Heart left ventricle (tissue), 16 donors: ENCODE measurements at regions not wholly inside any gene's neighbourhood (a gene's known extent, or its start where the extent isn't known, plus 50 kb on each side); places are given as distances from the start of the nearest gene placed in this dataset.

Experiments used
- ATAC-seq, 4 donors: fragments of 200-7000 bp; cut with Tn5 transposase; one replicate each; pipeline ENCODE4 v1.9.1; 2020 to 2022; ENCODE audit warnings: moderate library complexity in 4 of 4, mild to moderate bottlenecking in 3 of 4, moderate number of reproducible peaks in 1 of 4
- DNase-seq, 5 donors: peaks; one replicate each; pipeline ENCODE4 v3.0.0-alpha.2; 2020
- H3K27ac ChIP-seq, 12 donors: fragments of 200-600 bp; sonication (generic) in 4 of 12; one replicate each; pipeline versions ENCODE4 v1.5.0 to v1.8.0; 2016 to 2022; ENCODE audit warnings: mild to moderate bottlenecking in 2 of 12
- H3K27me3 ChIP-seq, 9 donors: fragments of 200-600 bp; sonication (generic) in 2 of 9; one replicate each; pipeline versions ENCODE4 v1.5.1 to v1.8.0; 2016 to 2022; ENCODE audit warnings: mild to moderate bottlenecking in 3 of 9
- H3K36me3 ChIP-seq, 9 donors: fragments of 200-600 bp; sonication (generic) in 2 of 9; one replicate each; pipeline versions ENCODE4 v1.5.0 to v1.8.0; 2018 to 2022; ENCODE audit warnings: mild to moderate bottlenecking in 2 of 9
- H3K4me1 ChIP-seq, 12 donors: fragments of 200-600 bp; sonication (generic) in 4 of 12; one replicate each; pipeline versions ENCODE4 v1.5.0 to v1.8.0; 2016 to 2022; ENCODE audit warnings: mild to moderate bottlenecking in 3 of 12
- H3K4me3 ChIP-seq, 12 donors: fragments of 200-600 bp; sonication (generic) in 4 of 12; one replicate each; pipeline versions ENCODE4 v1.5.0 to v1.8.0; 2017 to 2022; ENCODE audit warnings: mild to moderate bottlenecking in 9 of 12, moderate library complexity in 4 of 12
- H3K9me3 ChIP-seq, 12 donors: fragments of 200-600 bp; sonication (generic) in 4 of 12; one replicate each; pipeline versions ENCODE4 v1.5.0 to v1.8.0; 2016 to 2022; ENCODE audit warnings: mild to moderate bottlenecking in 1 of 12
- POLR2A ChIP-seq, 2 donors: fragments of 450-650 bp; IDR thresholded peaks; one replicate each; pipeline ENCODE4 v1.6.1; 2017; ENCODE audit warnings: antibody characterized with exemption in 2 of 2, mild to moderate bottlenecking in 2 of 2, moderate library complexity in 2 of 2
- WGBS, 4 donors: extraction: QIAGEN DNeasy Blood & Tissue Kit in 2 of 4; methylation state at CpG; one replicate each; pipeline versions ENCODE4 v1.1.5 to v1.1.7; 2013 to 2018; 5-methylcytosine and 5-hydroxymethylcytosine counted together
- intact Hi-C, 10 donors: fragments of 100-400 bp; cut with DNase I; formaldehyde crosslinking; loops; one replicate each; pipeline versions ENCODE4 v1.11.1 to v1.14.2; 2022
- TF ChIP-seq, protein P1 (sequence below), 12 donors: fragments of 200-600 bp; sonication (generic) in 4 of 12; IDR thresholded peaks; one replicate each; pipeline versions ENCODE4 v1.5.0 to v1.8.0; 2018 to 2022; ENCODE audit warnings: antibody characterized with exemption in 12 of 12, mild to moderate bottlenecking in 5 of 12
- donor health status: ischemic (EF 13 %, LVEDD 7.1; RV severe dilation, severe dysfunction).
- donor health status: healthy with polysubstance abuse.
- donor health status: DM: no; HTN: yes; CAD: no.
- donor health status: DM: no; HTN: no; CAD: no.
- donor health status: ischemic (EF 25% LVEDD 6.9; RV normal size, moderate dysfunction).
- donor health status: ischemic (EF 25% LVEDD 5.7; RV mildly dilated, moderate dysfunction).
- donor health status: healthy.
- donor health status: DM: yes; HTN: yes; CAD: no.
- donor health status: ischemic (EF 35%, LVEDD 5.7; RV mildly dilated, moderate dysfunction).
- donor health status: nonischemic (EF 11% LVEDD 7.7; RV severe dilation, severe dysfunction).
- donor health status: DM: yes; HTN: yes; CAD: no.
- donor health status: PGD.
- donor health status: ischemic (EF 29% LVEDD 5.4; RV normal size, mild dysfunction).
- donor health status: nonischemic (EF 23%, LVEDD 6.1; RV moderate dilation, normal function).

DNA sequence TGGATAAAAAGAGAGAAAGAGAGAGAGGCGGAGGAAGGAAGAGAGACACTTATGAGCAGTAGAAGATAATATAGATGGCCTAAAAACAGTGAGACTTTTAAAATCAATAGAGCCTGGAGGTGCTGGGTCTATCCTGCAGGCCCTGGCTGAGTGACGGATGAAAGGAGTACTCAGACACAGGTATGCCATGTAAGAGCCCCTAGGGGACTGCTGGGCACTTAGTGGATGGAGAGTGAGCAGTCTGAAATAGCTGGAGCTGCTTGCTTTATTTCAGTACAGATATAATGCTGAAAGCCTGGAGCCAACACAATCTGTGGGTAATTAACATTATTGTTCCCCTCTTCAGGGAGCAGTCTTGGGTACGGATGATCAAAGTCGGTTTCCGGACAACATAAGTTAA is 578.6 kb downstream of the SPOCK3 start:
- DNase-seq (no peak), ATAC-seq (no peak)
- Histone ChIP-seq H3K27ac (no peak overlapping the region), H3K4me3 (no peak overlapping the region), H3K36me3 (no peaks in the 10 kb centered on the region), H3K9me3 (peaks cover 0 to 3% (median 0%) of the 10 kb centered on the region in 12 donors), H3K27me3 (no peaks in the 10 kb centered on the region), H3K4me1 (no peaks in the 10 kb centered on the region)
- TF ChIP-seq POLR2A (IDR thresholded peaks at IDR 0.05), result no peak
- TF ChIP-seq, protein P1, sequence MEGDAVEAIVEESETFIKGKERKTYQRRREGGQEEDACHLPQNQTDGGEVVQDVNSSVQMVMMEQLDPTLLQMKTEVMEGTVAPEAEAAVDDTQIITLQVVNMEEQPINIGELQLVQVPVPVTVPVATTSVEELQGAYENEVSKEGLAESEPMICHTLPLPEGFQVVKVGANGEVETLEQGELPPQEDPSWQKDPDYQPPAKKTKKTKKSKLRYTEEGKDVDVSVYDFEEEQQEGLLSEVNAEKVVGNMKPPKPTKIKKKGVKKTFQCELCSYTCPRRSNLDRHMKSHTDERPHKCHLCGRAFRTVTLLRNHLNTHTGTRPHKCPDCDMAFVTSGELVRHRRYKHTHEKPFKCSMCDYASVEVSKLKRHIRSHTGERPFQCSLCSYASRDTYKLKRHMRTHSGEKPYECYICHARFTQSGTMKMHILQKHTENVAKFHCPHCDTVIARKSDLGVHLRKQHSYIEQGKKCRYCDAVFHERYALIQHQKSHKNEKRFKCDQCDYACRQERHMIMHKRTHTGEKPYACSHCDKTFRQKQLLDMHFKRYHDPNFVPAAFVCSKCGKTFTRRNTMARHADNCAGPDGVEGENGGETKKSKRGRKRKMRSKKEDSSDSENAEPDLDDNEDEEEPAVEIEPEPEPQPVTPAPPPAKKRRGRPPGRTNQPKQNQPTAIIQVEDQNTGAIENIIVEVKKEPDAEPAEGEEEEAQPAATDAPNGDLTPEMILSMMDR (IDR thresholded peaks at IDR 0.05), result no peak
- intact Hi-C loops, result no loop called here
- 88 to 90% (median 88%) methylated on average over 5 of the region's 5 CpGs for WGBS, 4 donors

DNA sequence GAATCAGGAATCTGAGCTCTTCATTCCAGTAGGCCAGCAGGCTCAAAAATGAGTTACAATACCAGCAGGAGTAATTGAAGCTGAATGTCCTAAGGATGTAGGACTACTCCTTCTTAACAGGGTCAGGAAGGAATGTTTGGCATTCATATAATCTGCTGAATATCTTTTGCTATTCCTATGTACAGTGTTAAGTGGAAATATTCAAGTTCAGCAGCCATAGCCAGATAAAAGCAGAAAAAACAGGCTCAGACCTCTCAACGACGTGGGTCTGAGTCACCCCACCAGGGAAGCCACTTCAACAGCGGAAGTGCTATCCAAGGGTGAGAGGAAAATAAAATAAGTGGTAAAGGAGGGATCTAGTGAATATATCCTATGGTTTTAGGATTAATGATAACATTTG is 577.0 kb downstream of the SPOCK3 start:
- intact Hi-C loops, result no loop called here
- WGBS, 4 donors, result 19 to 27% (median 22%) methylated on average over 3 of the region's 3 CpGs
- ATAC-seq (no peak), DNase-seq (no peak)
- Histone ChIP-seq H3K27me3 (no peaks in the 10 kb centered on the region), H3K4me1 (no peaks in the 10 kb centered on the region), H3K27ac (no peak overlapping the region), H3K9me3 (peaks cover 0 to 3% (median 0%) of the 10 kb centered on the region in 12 donors), H3K4me3 (no peak overlapping the region), H3K36me3 (no peaks in the 10 kb centered on the region)
- TF ChIP-seq POLR2A (IDR thresholded peaks at IDR 0.05), result no peak
- TF ChIP-seq, protein P1 (IDR thresholded peaks at IDR 0.05), result no peak

DNA sequence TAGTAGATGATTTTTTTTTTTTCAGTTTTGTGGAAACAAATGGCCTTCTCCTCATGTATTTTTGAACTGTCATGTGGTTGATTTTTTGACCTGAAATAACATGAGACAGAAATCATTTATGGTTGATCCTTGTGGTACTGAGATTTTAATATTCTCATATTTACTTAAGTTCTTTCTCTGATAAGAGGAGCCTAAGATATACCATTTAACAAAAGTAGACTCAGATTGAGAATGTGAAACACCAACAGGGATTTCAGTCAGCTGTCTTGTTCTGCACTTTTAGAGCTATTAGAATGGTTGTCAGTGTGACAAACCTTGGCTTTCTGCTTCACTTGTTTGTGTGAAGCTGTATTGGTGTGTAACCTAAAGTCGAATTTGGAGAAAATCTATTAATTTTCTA is 575.7 kb downstream of the SPOCK3 start:
- 46 to 66% (median 56%) methylated on average over 1 of the region's 1 CpG for WGBS, 4 donors
- peaks cover 0 to 3% (median 0%) of the 10 kb centered on the region in 12 donors for H3K9me3 ChIP-seq
- no peaks in the 10 kb centered on the region for H3K27me3 ChIP-seq
- TF ChIP-seq, protein P1 (IDR thresholded peaks at IDR 0.05), result no peak
- no peak for TF ChIP-seq POLR2A (IDR thresholded peaks at IDR 0.05)
- H3K36me3 ChIP-seq, result no peaks in the 10 kb centered on the region
- ATAC-seq (no peak), DNase-seq (no peak)
- no peak overlapping the region for H3K27ac ChIP-seq
- H3K4me1 ChIP-seq, result no peaks in the 10 kb centered on the region
- no peak overlapping the region for H3K4me3 ChIP-seq
- intact Hi-C loops, result no loop called here

DNA sequence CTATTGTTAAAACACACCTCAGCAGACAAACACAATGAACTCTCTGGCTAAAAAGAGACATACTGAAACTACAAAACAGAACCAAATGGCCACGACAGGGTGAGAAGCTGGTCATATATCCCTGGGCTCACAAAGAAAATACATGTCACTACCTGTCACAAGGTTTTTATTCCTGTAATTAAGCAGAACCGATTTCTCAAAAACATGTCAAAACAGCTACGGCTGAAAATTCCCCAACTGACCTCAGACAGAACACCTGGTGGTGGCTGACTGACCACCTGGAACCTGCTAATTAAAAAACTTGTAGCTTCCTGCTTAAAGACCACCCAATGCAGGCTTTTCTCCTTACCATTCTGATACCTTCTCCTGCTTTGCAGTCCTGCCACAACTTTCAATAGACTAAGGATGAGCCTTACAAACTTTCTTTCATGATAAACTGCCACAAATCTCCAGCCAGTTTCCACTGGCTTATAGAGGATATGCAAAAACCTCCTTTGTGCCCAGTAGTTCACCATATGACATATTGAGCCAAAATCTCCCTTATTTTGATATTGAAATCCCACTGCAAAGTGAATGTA is 571.9 kb downstream of the SPOCK3 start:
- TF ChIP-seq, protein P1 (IDR thresholded peaks at IDR 0.05), result no peak
- TF ChIP-seq POLR2A (IDR thresholded peaks at IDR 0.05), result no peak
- H3K4me1 ChIP-seq, result no peaks in the 10 kb centered on the region
- H3K9me3 ChIP-seq, result no peaks in the 10 kb centered on the region
- no peak overlapping the region for H3K4me3 ChIP-seq
- intact Hi-C loops, result no loop called here
- no peaks in the 10 kb centered on the region for H3K27me3 ChIP-seq
- no peaks in the 10 kb centered on the region for H3K36me3 ChIP-seq
- H3K27ac ChIP-seq, result no peak overlapping the region
- 45 to 64% (median 63%) methylated on average over 3 of the region's 3 CpGs for WGBS, 4 donors
- no peak for ATAC-seq
- no peak for DNase-seq
